Gastrocnemius medialis (tissue), 4 donors: ENCODE measurements at regions not wholly inside any gene's neighbourhood (a gene's known extent, or its start where the extent isn't known, plus 50 kb on each side); places are given as distances from the start of the nearest gene placed in this dataset.

Experiments
- POLR2A ChIP-seq, 2 donors: fragments of 450-650 bp; IDR thresholded peaks; one replicate each; pipeline ENCODE4 v1.6.1; 2017; ENCODE audit warnings: antibody characterized with exemption in 2 of 2, mild to moderate bottlenecking in 2 of 2, moderate library complexity in 2 of 2
- TF ChIP-seq, protein P1 (sequence below), 5 experiments: fragments of 450-650 bp in 3 of 5; fragments of 200-600 bp in 2 of 5; sonication (generic) in 2 of 5; IDR thresholded peaks in 4 of 5; conservative IDR thresholded peaks in 1 of 5; 1 replicate in 4 of 5; 2 replicates in 1 of 5; pipeline ENCODE4 v1.5.1; 2016 to 2019; ENCODE audit warnings: antibody characterized with exemption in 5 of 5, mild to moderate bottlenecking in 3 of 5, moderate library complexity in 3 of 5

DNA sequence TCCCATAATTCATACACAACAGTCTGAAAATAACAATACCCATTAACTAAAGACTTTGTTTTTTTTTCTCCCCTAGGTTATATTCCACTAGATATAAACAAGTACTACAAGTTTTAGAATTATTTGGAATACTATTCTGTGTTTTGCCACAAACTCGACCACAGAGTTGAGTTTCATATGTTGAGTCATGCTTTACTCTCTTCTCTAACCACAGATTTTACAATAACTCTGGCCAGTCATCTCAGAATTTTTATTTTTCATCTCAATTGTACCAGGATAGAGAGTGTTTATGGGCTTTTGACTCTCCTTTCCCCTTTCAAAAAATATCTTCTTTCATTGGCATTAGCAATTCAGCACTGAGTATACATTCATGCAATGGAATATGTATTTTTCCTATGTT lies 348.7 kb upstream of the GALNT5 start:
- TF ChIP-seq, protein P1, sequence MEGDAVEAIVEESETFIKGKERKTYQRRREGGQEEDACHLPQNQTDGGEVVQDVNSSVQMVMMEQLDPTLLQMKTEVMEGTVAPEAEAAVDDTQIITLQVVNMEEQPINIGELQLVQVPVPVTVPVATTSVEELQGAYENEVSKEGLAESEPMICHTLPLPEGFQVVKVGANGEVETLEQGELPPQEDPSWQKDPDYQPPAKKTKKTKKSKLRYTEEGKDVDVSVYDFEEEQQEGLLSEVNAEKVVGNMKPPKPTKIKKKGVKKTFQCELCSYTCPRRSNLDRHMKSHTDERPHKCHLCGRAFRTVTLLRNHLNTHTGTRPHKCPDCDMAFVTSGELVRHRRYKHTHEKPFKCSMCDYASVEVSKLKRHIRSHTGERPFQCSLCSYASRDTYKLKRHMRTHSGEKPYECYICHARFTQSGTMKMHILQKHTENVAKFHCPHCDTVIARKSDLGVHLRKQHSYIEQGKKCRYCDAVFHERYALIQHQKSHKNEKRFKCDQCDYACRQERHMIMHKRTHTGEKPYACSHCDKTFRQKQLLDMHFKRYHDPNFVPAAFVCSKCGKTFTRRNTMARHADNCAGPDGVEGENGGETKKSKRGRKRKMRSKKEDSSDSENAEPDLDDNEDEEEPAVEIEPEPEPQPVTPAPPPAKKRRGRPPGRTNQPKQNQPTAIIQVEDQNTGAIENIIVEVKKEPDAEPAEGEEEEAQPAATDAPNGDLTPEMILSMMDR (IDR thresholded peaks at IDR 0.05 in 4 of 5, conservative IDR thresholded peaks at IDR 0.05 in 1 of 5) = no peak
- no peak for TF ChIP-seq POLR2A (IDR thresholded peaks at IDR 0.05)
